Uterus (tissue), 3 donors: ENCODE measurements at regions not wholly inside any gene's neighbourhood (a gene's known extent, or its start where the extent isn't known, plus 50 kb on each side); places are given as distances from the start of the nearest gene placed in this dataset.
"Not testable (repeated sequence)": the region's sequence is repeated elsewhere in the genome, so short reads cannot be mapped to it uniquely, and the experiment has no call there.

ENCODE experiments used
- DNase-seq, 2 donors: peaks; one replicate each; pipeline ENCODE4 v3.0.0-alpha.2; 2019 to 2020
- H3K27ac ChIP-seq, 2 donors: fragments of 200-600 bp; sonication (generic); 1 replicate in 1 of 2; 2 replicates in 1 of 2; pipeline ENCODE4 v1.5.1; 2016 to 2018
- H3K27me3 ChIP-seq, 2 donors: fragments of 200-600 bp; sonication (generic); one replicate each; pipeline ENCODE4 v1.5.1; 2018 to 2019; ENCODE audit warnings: control low read depth in 1 of 2
- H3K36me3 ChIP-seq, 2 donors: fragments of 200-600 bp; sonication (generic); one replicate each; pipeline ENCODE4 v1.5.1; 2019; ENCODE audit warnings: control low read depth in 1 of 2
- H3K4me1 ChIP-seq, 2 donors: fragments of 200-600 bp; sonication (generic); one replicate each; pipeline ENCODE4 v1.5.1; 2018 to 2019; ENCODE audit warnings: control low read depth in 1 of 2
- H3K4me3 ChIP-seq, 2 donors: fragments of 200-600 bp; sonication (generic); 1 replicate in 1 of 2; 2 replicates in 1 of 2; pipeline ENCODE4 v1.5.1; 2018 to 2019; ENCODE audit warnings: mild to moderate bottlenecking in 1 of 2
- H3K9me3 ChIP-seq, 2 donors: fragments of 200-600 bp; sonication (generic); one replicate each; pipeline ENCODE4 v1.5.1; 2019; ENCODE audit warnings: control low read depth in 1 of 2
- POLR2A ChIP-seq, 2 donors: fragments of 450-650 bp; IDR thresholded peaks; one replicate each; pipeline ENCODE4 v1.6.1; 2016; ENCODE audit warnings: antibody characterized with exemption in 2 of 2, mild to moderate bottlenecking in 1 of 2, moderate library complexity in 1 of 2
- intact Hi-C: fragments of 100-400 bp; cut with DNase I; formaldehyde crosslinking; loops from one replicate; pipeline ENCODE4 v1.15.1; 2023; ENCODE audit warnings: low total_unique reads
- TF ChIP-seq, protein P1 (sequence below), 4 experiments: fragments of 200-600 bp in 2 of 4; fragments of 450-650 bp in 2 of 4; sonication (generic) in 2 of 4; IDR thresholded peaks; one replicate each; pipeline ENCODE4 v1.5.1; 2016 to 2019; ENCODE audit warnings: antibody characterized with exemption in 4 of 4, mild to moderate bottlenecking in 2 of 4, moderate library complexity in 1 of 4
- donor health status: DM: yes; HTN: yes; CAD: no.

DNA sequence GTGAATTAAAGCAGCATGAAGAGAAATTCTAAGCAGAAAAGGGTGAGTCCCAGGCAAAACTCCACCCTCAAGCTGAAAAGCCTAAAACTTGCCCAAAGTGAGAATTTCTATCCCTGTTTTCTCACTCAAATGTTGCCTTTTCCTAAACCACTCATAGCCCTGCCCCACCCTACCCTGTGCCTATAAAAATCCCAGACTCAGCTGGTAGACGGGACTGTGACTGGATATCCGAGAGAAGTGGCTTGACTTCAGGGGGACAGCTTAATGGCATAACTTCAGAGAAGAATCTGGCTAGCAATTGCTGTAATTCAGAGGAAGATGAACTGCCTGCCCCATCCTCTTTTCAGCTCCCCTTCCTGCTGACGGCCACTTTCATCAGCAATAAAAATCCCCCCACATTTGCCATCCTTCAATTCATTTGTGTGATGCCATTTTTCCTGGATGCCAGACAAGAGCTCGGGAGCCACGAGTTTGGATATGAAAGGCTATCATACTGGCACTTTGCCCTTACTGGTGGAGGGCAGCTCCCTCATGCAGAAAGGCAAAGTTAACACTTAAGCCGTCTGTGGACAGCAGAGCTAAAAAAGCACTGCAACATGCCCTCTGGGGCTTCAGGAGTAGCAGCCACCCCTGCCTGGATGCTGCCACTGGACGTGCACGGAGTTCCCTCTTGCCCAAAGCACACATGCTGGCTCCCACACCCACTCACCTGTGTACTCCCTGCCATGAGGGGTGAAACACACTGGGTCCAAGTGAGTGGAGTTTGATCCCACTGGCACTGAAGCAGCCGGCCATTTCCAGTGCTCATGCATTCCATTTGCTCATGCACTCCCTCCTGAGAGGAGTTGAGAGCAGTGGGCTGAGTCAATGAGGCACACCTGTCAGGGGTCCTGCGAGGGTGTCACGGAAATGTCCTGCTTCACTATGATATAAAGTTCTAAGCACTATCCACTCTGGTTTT, 670.6 kb downstream of the PLOD2 start:
- no peak overlapping the region for H3K4me3 ChIP-seq
- TF ChIP-seq, protein P1, sequence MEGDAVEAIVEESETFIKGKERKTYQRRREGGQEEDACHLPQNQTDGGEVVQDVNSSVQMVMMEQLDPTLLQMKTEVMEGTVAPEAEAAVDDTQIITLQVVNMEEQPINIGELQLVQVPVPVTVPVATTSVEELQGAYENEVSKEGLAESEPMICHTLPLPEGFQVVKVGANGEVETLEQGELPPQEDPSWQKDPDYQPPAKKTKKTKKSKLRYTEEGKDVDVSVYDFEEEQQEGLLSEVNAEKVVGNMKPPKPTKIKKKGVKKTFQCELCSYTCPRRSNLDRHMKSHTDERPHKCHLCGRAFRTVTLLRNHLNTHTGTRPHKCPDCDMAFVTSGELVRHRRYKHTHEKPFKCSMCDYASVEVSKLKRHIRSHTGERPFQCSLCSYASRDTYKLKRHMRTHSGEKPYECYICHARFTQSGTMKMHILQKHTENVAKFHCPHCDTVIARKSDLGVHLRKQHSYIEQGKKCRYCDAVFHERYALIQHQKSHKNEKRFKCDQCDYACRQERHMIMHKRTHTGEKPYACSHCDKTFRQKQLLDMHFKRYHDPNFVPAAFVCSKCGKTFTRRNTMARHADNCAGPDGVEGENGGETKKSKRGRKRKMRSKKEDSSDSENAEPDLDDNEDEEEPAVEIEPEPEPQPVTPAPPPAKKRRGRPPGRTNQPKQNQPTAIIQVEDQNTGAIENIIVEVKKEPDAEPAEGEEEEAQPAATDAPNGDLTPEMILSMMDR (IDR thresholded peaks at IDR 0.05) = no peak
- TF ChIP-seq POLR2A (IDR thresholded peaks at IDR 0.05) = no peak
- intact Hi-C loops = no loop called here

DNA sequence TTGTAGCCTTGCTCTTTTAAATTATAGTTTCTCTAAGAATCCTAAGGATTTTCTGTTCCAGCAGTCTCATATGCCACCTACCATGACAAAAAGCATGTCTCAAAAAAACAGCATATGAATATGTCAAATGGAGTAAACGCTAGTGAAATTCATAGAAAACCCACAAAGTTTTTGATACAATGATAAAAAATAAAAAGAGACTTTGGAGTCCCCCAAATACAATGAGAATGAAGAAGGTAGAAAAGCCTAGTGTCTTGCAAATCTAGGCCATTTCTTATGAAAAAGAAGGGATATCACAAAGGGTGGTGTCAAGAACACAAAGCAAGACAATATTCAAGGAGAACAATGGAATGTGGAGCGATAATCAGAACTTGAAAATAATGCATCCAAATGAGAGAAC, 668.5 kb downstream of the PLOD2 start:
- intact Hi-C loops = no loop called here
- Histone ChIP-seq H3K4me3 (no peak overlapping the region), H3K36me3 (no peaks in the 10 kb centered on the region), H3K27ac (no peak overlapping the region), H3K27me3 (no peaks in the 10 kb centered on the region), H3K9me3 (no peaks in the 10 kb centered on the region), H3K4me1 (no peaks in the 10 kb centered on the region)
- no peak for DNase-seq
- TF ChIP-seq, protein P1 (IDR thresholded peaks at IDR 0.05) = no peak
- no peak for TF ChIP-seq POLR2A (IDR thresholded peaks at IDR 0.05)

More for the DNA sequence above, 670.6 kb downstream of the PLOD2 start:
- no peaks in the 10 kb centered on the region for H3K4me1 ChIP-seq
- no peak for DNase-seq
- H3K36me3 ChIP-seq = no peaks in the 10 kb centered on the region
- no peak overlapping the region for H3K27ac ChIP-seq
- no peaks in the 10 kb centered on the region for H3K27me3 ChIP-seq
- H3K9me3 ChIP-seq = no peaks in the 10 kb centered on the region

DNA sequence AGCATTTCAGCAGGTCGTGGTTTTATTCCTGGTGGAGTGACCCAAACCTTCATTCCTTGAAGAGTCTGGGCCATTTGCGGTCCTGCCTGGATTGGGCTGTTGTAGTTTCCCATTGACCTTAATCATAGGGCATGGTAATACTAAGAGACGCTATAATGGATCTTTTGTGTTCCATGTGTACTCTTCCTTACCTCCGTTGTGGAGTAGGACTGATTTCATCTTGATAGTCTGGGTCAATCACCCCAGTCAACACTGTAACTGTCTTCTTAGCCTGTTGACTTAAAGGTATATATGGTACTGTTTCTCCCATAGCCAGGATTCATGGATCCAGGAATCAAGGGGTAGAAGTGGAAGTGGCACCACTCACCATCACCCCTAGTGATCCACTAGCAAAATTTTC, 643.6 kb downstream of the PLOD2 start:
- H3K27me3 ChIP-seq, intact Hi-C loops, DNase-seq, H3K9me3 ChIP-seq, H3K27ac ChIP-seq, H3K36me3 ChIP-seq, H3K4me1 ChIP-seq, H3K4me3 ChIP-seq: not testable (repeated sequence)

DNA sequence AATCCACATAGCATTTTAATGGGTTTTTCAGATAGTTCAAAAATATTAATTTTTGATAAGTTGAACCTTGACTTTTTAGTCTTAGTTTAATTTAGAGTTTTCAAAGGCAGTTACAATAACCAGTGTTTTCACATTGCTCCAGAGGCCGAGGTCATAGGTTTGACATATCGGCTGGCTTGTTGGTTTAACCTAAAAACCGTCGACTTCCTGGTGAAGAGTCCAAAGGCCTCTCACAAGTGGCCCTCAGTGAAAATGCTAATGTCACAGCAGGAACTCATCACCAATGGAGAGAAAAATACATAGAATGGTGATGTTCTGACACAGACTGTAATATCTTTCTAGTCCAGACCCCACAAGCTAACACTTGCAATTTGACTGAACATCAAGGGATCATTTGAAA, 642.3 kb downstream of the PLOD2 start:
- Histone ChIP-seq H3K9me3 (no peaks in the 10 kb centered on the region), H3K27me3 (no peaks in the 10 kb centered on the region)

DNA sequence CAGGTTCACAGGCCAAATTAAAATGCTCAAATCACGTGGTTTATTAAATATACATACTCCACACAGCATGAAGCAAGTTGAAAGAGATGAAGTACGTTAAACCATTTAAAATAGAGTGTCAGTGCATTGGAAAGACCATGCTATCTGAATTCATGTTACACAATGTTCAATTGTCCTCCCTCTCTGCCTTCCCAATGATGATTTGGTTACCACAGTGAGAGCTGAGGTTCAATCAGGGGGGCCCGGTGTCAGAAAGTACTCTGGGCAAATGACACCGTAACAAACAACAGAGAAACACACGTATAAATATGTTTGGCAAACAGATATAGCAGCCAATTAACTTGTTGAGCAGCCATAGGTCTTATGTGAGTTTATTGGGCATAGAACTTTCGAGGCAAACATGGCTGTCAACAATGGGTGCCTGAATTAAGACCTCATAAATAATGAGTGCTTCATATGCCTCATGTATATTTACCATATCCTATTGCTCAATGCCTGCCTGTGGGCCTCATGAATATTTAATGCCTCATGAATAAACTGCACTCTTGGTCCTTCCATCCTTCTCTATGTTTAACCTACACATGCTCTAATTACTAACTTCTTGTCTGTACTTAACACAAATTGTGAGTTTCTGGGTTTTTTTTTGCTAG, 641.5 kb downstream of the PLOD2 start:
- TF ChIP-seq, protein P1 (IDR thresholded peaks at IDR 0.05) = no peak
- no peak for TF ChIP-seq POLR2A (IDR thresholded peaks at IDR 0.05)
- no peak for DNase-seq
- Histone ChIP-seq H3K27ac (no peak overlapping the region), H3K36me3 (no peaks in the 10 kb centered on the region), H3K4me3 (no peak overlapping the region), H3K27me3 (no peaks in the 10 kb centered on the region), H3K4me1 (no peaks in the 10 kb centered on the region), H3K9me3 (no peaks in the 10 kb centered on the region)
- intact Hi-C loops = no loop called here

More for the DNA sequence above, 642.3 kb downstream of the PLOD2 start:
- no peaks in the 10 kb centered on the region for H3K36me3 ChIP-seq
- H3K27ac ChIP-seq = no peak overlapping the region
- no peaks in the 10 kb centered on the region for H3K4me1 ChIP-seq
- TF ChIP-seq POLR2A (IDR thresholded peaks at IDR 0.05) = no peak
- TF ChIP-seq, protein P1 (IDR thresholded peaks at IDR 0.05) = no peak
- no peak for DNase-seq
- intact Hi-C loops = no loop called here
- H3K4me3 ChIP-seq = no peak overlapping the region
